ENCODE measurements at regions not wholly inside any gene's neighbourhood (a gene's known extent, or its start where the extent isn't known, plus 50 kb on each side); places are given as distances from the start of the nearest gene placed in this dataset.

DNA sequence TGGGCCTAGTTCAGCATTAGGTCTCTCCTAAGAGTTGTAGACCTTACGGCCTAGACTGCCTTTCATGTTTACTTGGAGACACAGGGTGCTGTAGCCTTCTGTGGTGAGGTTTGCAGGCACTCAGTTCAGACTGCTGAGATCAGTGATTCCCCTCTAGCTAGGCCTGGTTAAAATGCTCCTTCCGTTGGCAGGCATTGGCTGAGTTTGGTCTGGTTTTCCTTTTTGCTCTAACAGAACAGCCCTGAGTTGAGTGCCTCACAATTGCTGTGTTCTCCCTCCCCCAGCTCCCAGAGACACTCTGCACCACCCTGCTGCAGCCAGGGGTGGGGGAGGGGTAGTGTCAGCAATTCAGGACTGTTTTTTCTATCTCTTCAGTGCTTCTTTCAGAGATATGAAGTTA, 178.9 kb upstream of the DYRK2 start:
- POLR2A ChIA-PET (ENCODE audit: unreplicated experiment): no interaction called here
- H2BK5ac ChIP-seq (ENCODE audit: low read depth, low read length, poor library complexity, severe bottlenecking): no peak overlapping the region
- intact Hi-C loops (cut with micrococcal nuclease): no loop called here

More for the DNA sequence above, 178.9 kb upstream of the DYRK2 start:
- Histone ChIP-seq H2AK9ac (replicated peaks; ENCODE audit: low read depth, low read length, poor library complexity) (no peak overlapping the region), H4K8ac (ENCODE audit: low read depth in 2 of 2, low read length in 2 of 2) (no peak overlapping the region), H3K18ac (ENCODE audit: low read depth, low read length) (no peak overlapping the region), H3K27ac (ENCODE audit: insufficient read depth, low read length) (no peak overlapping the region), H2BK120ac (ENCODE audit: low read depth, low read length) (no peak overlapping the region), H2AFZ (replicated peaks; ENCODE audit: low read length, poor library complexity) (no peak overlapping the region), H3K4ac (ENCODE audit: low read depth, low read length) (no peak overlapping the region), H3K56ac (ENCODE audit: extremely low read depth, insufficient read depth, low read length) (no peak overlapping the region), H3K79me1 (ENCODE audit: low read depth in 1 of 2, low read length in 2 of 2) (no peaks in the 10 kb centered on the region), H2AK5ac (ENCODE audit: low read depth, low read length) (no peak overlapping the region), H3K27me3 (ENCODE audit: control insufficient read depth, insufficient read depth, low read length) (no peaks in the 10 kb centered on the region), H2BK20ac (ENCODE audit: low read depth, low read length) (no peak overlapping the region), H3K4me2 (ENCODE audit: low read depth, low read length) (no peak overlapping the region), H3K4me3 (ENCODE audit: insufficient read depth, low read depth, low read length) (no peak overlapping the region), H3K36me3 (ENCODE audit: control insufficient read depth, insufficient read depth, low read length) (no peaks in the 10 kb centered on the region), H3K9me3 (ENCODE audit: control insufficient read depth, insufficient read depth, low read length) (no peaks in the 10 kb centered on the region), H4K20me1 (ENCODE audit: insufficient read depth, low read length) (no peaks in the 10 kb centered on the region), H3K14ac (replicated peaks; ENCODE audit: low read depth, low read length) (no peak overlapping the region), H3K9ac (ENCODE audit: low read depth, low read length) (no peak overlapping the region), H3K4me1 (ENCODE audit: control insufficient read depth, insufficient read depth, low read length) (no peaks in the 10 kb centered on the region), H4K91ac (ENCODE audit: insufficient read depth, low read depth, low read length) (no peak overlapping the region), H3K23ac (ENCODE audit: low read depth, low read length) (no peak overlapping the region), H4K5ac (ENCODE audit: low read depth, low read length) (no peak overlapping the region), H3K9me1 (ENCODE audit: insufficient read depth, low read length) (peaks cover 4% of the 10 kb centered on the region; the same call in 1 of the 2 replicates), H2BK15ac (ENCODE audit: low read depth, low read length) (no peak overlapping the region)
- WGBS, 2 experiments (ENCODE audit: extremely low coverage in 2 of 2, insufficient read length in 1 of 2): no CpG with 5 or more reads among the region's 2 CpGs
- in situ Hi-C loops (cut with MboI; ENCODE audit: low sequenced_read_pairs): no loop called here
- CTCF ChIA-PET: no interaction called here
- DNase-seq (no peak), ATAC-seq (ENCODE audit: low read depth) (no peak)
- dilution Hi-C loops (cut with HindIII; ENCODE audit: low sequenced_read_pairs, unreplicated experiment): no loop called here
- no peak for TF ChIP-seq FOS (IDR thresholded peaks at IDR 0.05; ENCODE audit: low read depth, low read length)
- TF ChIP-seq MXI1 (IDR thresholded peaks at IDR 0.05; ENCODE audit: borderline replicate concordance, low read depth, low read length): no peak
- TF ChIP-seq, protein P1, sequence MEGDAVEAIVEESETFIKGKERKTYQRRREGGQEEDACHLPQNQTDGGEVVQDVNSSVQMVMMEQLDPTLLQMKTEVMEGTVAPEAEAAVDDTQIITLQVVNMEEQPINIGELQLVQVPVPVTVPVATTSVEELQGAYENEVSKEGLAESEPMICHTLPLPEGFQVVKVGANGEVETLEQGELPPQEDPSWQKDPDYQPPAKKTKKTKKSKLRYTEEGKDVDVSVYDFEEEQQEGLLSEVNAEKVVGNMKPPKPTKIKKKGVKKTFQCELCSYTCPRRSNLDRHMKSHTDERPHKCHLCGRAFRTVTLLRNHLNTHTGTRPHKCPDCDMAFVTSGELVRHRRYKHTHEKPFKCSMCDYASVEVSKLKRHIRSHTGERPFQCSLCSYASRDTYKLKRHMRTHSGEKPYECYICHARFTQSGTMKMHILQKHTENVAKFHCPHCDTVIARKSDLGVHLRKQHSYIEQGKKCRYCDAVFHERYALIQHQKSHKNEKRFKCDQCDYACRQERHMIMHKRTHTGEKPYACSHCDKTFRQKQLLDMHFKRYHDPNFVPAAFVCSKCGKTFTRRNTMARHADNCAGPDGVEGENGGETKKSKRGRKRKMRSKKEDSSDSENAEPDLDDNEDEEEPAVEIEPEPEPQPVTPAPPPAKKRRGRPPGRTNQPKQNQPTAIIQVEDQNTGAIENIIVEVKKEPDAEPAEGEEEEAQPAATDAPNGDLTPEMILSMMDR (conservative IDR thresholded peaks at IDR 0.05; ENCODE audit: low read depth, low read length): no peak
- TF ChIP-seq, protein P2, sequence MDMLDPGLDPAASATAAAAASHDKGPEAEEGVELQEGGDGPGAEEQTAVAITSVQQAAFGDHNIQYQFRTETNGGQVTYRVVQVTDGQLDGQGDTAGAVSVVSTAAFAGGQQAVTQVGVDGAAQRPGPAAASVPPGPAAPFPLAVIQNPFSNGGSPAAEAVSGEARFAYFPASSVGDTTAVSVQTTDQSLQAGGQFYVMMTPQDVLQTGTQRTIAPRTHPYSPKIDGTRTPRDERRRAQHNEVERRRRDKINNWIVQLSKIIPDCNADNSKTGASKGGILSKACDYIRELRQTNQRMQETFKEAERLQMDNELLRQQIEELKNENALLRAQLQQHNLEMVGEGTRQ (IDR thresholded peaks at IDR 0.05; ENCODE audit: low read depth, low read length): no peak
- TF ChIP-seq RCOR1 (IDR thresholded peaks at IDR 0.05; ENCODE audit: insufficient replicate concordance, low read length): no peak
- TF ChIP-seq CEBPB (IDR thresholded peaks at IDR 0.05; ENCODE audit: low read depth, low read length): no peak
- no TSS peak for BruUV-seq (replicated peaks)
